CD4-positive, alpha-beta T cell treated with Interleukin-15 for 1 hour (primary cell): ENCODE measurements at regions not wholly inside any gene's neighbourhood (a gene's known extent, or its start where the extent isn't known, plus 50 kb on each side); places are given as distances from the start of the nearest gene placed in this dataset.
"Not testable (repeated sequence)": the region's sequence is repeated elsewhere in the genome, so short reads cannot be mapped to it uniquely, and the experiment has no call there.

ENCODE experiments used
- DNase-seq: peaks from one replicate; pipeline ENCODE4 v3.0.0-alpha.2; 2020

GRCh38 chr10:23657677-23658076 lies 218.8 kb downstream of the OTUD1 start:
- DNase-seq = no peak

- not testable (repeated sequence) for DNase-seq
These were observed 233.0 kb downstream of the OTUD1 start for GRCh38 chr10:23671866-23672265.

- DNase-seq = no peak
These were observed 236.7 kb downstream of the OTUD1 start for GRCh38 chr10:23675585-23675984.

GRCh38 chr10:23676296-23676695 lies 237.4 kb downstream of the OTUD1 start:
- DNase-seq = no peak

GRCh38 chr10:23686722-23687121 lies 247.8 kb downstream of the OTUD1 start:
- DNase-seq = no peak

- DNase-seq = no peak
These were observed 253.9 kb downstream of the OTUD1 start for GRCh38 chr10:23692736-23693135.

GRCh38 chr10:23693501-23693901 lies 254.6 kb downstream of the OTUD1 start:
- DNase-seq = no peak

GRCh38 chr10:23693925-23694324 lies 255.1 kb downstream of the OTUD1 start:
- DNase-seq = no peak

GRCh38 chr10:23694446-23694920 lies 255.6 kb downstream of the OTUD1 start:
- DNase-seq = no peak

GRCh38 chr10:23694921-23695824 lies 256.3 kb downstream of the OTUD1 start:
- DNase-seq = no peak

- DNase-seq = no peak
These were observed 257.0 kb downstream of the OTUD1 start for GRCh38 chr10:23695825-23696420.

GRCh38 chr10:23696476-23696875 lies 257.6 kb downstream of the OTUD1 start:
- no peak for DNase-seq

- peak; percentile 35 for DNase-seq
These were observed 264.1 kb downstream of the OTUD1 start for GRCh38 chr10:23702977-23703414.

- no peak for DNase-seq
These were observed 276.5 kb downstream of the OTUD1 start for GRCh38 chr10:23715363-23715762.

GRCh38 chr10:23717913-23718312 lies 279.0 kb downstream of the OTUD1 start:
- DNase-seq = no peak

- no peak for DNase-seq
These were observed 280.1 kb downstream of the OTUD1 start for GRCh38 chr10:23718946-23719345.

- no peak for DNase-seq
These were observed 284.9 kb downstream of the OTUD1 start for GRCh38 chr10:23723796-23724195.

GRCh38 chr10:23725548-23725947 lies 286.7 kb downstream of the OTUD1 start:
- DNase-seq = no peak

GRCh38 chr10:23742368-23742767 lies 303.5 kb downstream of the OTUD1 start:
- DNase-seq = no peak

GRCh38 chr10:23742807-23743206 lies 303.9 kb downstream of the OTUD1 start:
- no peak for DNase-seq

GRCh38 chr10:23754179-23754578 lies 315.3 kb downstream of the OTUD1 start:
- DNase-seq = no peak

GRCh38 chr10:23754941-23755340 lies 316.1 kb downstream of the OTUD1 start:
- no peak for DNase-seq

- no peak for DNase-seq
These were observed 316.7 kb downstream of the OTUD1 start for GRCh38 chr10:23755556-23755955.

GRCh38 chr10:23768281-23768680 lies 329.4 kb downstream of the OTUD1 start:
- no peak for DNase-seq
